ENCODE measurements at regions not wholly inside any gene's neighbourhood (a gene's known extent, or its start where the extent isn't known, plus 50 kb on each side); places are given as distances from the start of the nearest gene placed in this dataset.
"Not testable (repeated sequence)": the region's sequence is repeated elsewhere in the genome, so short reads cannot be mapped to it uniquely, and the experiment has no call there.

GRCh38 chr5:152105085-152105484 lies 180.4 kb upstream of the GLRA1 start:
- no peak for DNase-seq

DNA sequence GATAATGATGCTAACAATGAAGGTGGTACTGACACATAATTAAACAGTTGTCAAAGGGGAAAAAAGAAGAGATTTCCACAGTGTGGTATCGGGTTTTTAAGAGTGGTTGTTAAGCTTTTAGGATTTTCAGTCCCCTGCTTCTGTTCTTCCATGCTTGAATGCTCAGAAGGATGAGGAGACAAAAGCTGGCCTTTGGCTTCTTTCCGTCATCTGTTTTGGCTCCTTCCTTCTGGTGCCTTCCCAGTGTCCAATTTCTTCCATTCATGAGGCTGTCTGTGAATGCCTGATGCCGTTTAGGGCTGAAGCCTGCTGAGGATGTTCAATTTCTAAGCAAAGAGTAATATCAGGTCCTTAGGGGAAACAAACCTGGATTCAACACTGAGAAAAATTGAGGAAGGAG lies 179.6 kb upstream of the GLRA1 start:
- DNase-seq: no peak

- DNase-seq: not testable (repeated sequence)
Observed at GRCh38 chr5:152102908-152103307, 178.3 kb upstream of the GLRA1 start.

DNA sequence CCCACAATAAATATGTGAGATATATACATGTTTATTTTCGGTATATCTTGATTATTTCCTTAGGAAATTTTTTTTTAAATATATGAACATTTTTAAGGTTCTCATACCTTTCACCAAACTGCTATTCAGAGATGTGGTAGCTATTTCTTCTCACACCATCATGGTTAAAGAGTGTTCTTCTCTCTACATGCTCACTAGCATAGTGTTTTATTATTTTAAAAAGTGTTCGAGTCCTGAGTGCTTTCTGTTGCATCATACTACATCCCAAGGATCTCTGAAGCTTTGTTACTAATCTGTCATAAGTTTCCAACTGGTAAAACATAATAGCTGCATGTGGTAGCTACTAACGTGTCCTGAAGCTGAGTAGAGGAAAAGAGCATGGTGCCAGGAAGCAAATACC lies 177.4 kb upstream of the GLRA1 start:
- no peak for DNase-seq

DNA sequence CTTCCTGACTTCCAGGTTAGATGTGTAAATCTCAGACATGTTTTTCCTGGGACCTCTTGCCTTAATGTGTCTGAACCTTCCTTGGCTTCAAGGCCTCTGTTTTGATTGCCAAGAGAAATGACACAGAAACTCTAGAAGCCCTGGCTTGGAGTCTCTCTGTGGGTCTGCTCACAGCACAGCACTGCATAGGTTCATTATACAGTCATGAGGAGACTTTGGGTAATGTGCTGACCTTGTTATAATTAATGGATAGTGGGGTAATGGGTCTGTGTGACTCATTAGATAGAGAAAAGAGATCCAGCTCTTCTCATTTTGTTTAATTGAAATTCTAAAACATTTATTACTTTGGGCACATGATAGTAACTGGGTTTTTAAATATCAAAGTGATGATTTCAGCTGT lies 175.8 kb upstream of the GLRA1 start:
- DNase-seq: no peak

DNA sequence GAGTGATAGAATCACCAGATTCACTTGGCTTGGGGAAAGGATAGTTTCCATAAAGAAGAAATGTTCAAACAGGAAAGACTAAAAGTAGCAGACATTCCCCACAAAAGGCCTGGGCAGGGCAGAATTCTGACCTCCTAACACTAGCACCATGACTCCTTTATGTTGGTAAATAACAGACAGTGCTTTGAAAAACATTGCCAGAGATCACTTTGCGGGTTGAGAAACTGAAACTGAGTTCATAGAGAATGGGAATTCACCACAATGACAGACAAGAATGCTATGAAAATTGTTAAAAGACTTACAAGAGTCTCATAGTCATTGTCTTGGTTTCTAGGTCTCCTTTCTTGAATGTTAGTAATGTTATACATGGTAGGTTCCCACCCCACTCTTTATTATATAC lies 172.5 kb upstream of the GLRA1 start:
- DNase-seq: no peak

GRCh38 chr5:152094716-152095115 lies 170.1 kb upstream of the GLRA1 start:
- no peak for DNase-seq

DNA sequence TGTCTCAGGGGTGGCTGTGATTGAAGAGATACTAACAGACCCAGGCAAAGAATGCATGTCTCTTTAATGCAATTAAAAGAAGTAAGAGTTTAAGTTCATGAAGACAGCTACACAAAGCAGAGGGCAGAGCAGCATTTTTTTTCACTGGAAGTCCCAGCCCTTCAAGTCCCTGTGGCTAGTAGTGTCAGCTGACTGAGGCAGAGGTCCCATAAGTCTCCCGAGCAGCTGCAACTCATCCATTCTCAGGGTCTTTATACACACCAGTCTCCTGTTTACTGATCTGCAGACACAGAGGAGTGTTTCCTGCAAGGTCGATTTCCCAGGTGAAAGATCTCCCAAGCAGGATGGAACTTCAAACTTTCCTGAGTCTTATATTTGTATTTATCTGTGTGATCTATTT lies 169.4 kb upstream of the GLRA1 start:
- no peak for DNase-seq

- DNase-seq: no peak
Observed at GRCh38 chr5:152092580-152092979, 167.9 kb upstream of the GLRA1 start.

GRCh38 chr5:152089644-152090043 lies 165.0 kb upstream of the GLRA1 start:
- DNase-seq: no peak

- DNase-seq: no peak
Observed at GRCh38 chr5:152086668-152087067, 162.0 kb upstream of the GLRA1 start.

DNA sequence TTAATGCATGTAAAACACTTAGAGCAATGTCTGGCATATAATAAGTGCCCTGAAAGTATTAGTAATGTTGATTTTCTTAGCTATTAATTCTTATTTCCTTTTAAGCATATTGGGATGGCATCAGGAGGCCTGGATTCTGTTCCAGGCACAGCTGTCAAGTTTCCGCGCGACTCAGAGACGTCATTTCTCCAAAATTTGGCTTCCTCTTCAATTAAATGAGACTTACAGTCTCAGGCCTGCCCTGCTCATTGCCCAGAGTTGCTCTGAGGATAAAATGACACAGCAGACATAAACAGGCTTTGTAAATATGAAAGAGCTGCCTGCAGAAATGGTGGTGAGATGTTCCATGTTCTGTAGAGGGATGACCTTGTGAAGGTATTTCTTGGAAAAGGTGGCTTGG lies 159.8 kb upstream of the GLRA1 start:
- no peak for DNase-seq

GRCh38 chr5:152083231-152083630 lies 158.6 kb upstream of the GLRA1 start:
- DNase-seq: no peak

DNA sequence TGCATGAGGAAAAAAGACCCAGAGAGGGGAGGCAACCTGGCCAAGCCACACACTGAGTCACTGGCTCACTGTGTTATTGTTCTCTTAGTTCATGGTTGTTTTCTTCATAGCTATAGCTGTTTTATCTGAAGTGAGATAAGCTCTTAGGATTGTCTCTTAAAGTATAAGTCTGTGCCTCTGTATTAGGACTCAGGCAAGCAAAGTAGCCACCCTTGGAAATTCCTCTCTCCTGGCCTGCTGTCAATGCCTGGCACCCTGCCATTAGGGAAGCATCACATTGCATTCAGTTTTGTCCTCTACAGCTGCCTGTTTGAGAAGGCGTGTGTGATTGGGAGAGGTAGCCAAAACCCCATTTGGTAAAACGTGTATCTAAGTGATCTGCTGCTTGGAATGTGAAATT lies 147.4 kb upstream of the GLRA1 start:
- DNase-seq: no peak

DNA sequence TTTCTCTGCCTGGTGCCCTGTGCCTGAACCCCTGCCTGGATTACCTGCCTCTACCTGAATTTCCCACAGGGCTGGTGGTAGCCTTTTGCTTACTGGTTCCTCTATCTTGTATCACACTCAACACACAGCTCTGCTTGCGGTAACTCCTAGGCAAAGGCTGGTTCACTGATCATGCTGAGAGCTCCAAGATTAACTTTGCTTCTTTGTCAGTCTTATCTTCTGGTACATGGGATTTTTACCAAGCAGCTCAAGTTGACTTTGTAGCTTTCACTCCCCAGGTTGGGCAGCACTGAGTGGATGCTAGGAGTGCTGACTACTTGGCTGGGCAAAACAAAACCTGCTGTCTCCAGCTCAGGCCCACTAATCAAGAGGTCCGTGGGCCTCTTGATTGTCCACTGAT lies 145.9 kb upstream of the GLRA1 start:
- DNase-seq: no peak

DNA sequence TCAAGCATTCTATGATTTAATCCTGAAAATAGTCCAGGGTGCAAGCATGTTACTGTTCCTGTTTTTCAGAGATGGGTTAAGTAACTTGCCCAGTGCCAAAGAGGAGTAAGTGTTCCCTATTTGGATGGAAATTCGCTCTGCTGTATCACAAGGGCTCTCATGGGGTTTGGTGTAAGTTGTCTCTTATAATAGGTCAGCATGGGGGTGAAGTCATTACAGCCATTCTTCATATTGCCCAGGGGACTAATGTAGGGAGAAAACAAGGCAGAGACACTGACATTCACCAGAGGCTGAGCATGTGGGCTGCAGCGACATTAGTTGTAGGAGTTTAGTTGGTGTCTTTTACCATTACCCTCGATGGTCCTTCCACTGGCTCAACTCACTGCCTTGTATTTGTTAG lies 142.1 kb upstream of the GLRA1 start:
- no peak for DNase-seq

- DNase-seq: no peak
Observed at GRCh38 chr5:152063004-152063403, 138.4 kb upstream of the GLRA1 start.

GRCh38 chr5:152061095-152061494 lies 136.4 kb upstream of the GLRA1 start:
- no peak for DNase-seq

GRCh38 chr5:152058267-152058666 lies 133.6 kb upstream of the GLRA1 start:
- no peak for DNase-seq

DNA sequence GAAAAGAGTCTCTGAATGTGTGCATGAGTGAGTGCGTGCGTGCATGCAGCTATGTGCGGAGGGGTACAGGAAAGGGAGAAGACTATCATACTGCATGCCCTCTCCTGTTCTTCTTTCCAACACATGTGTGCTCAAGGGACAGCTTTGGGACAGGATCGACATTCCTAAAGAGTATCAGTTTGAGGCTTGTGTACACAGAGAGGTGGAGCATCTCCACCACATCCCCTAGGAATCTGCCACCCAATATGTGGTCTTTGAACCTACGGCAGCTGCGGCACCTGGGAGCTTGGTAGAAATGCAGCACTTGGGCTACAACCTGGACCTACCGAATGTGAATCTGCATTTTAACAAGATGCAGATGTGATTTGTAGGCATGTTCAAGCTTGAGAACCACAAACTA lies 132.3 kb upstream of the GLRA1 start:
- no peak for DNase-seq

GRCh38 chr5:152052470-152052869 lies 127.8 kb upstream of the GLRA1 start:
- no peak for DNase-seq

GRCh38 chr5:152051499-152052454 lies 127.1 kb upstream of the GLRA1 start:
- no peak for DNase-seq

- no peak for DNase-seq
Observed at GRCh38 chr5:152046361-152046760, 121.7 kb upstream of the GLRA1 start.

DNA sequence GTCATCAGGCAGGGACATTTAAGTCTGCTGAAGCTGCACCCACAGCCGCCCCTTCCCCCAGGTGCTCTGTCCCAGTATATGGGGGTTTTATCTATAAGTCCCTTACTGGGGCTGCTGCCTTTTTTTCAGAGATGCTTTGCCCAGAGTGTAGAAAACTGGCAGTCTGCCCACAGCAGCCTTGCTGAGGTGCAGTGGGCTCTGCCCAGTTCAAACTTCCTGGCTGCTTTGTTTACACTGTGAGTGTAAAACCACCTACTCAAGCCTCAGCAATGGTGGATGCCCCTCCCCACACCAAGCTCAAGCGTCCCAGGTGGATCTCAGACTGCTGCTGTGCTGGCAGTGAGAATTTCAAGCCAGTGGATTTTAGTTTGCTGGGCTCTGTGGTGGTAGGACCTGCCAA lies 114.2 kb upstream of the GLRA1 start:
- not testable (repeated sequence) for DNase-seq

Measured in suppressor macrophage treated with lipopolysaccharide for 4 hours (primary cell).